ENCODE measurements at regions not wholly inside any gene's neighbourhood (a gene's known extent, or its start where the extent isn't known, plus 50 kb on each side); places are given as distances from the start of the nearest gene placed in this dataset.
"Not testable (repeated sequence)": the region's sequence is repeated elsewhere in the genome, so short reads cannot be mapped to it uniquely, and the experiment has no call there.

GRCh38 chr12:131247026-131247725 is 293.5 kb downstream of the ADGRD1 start:
- TF ChIP-seq CTCF (optimal IDR thresholded peaks at IDR 0.05 in 1 of 3, IDR thresholded peaks at IDR 0.05 in 1 of 3, conservative IDR thresholded peaks at IDR 0.05 in 1 of 3; ENCODE audit: extremely low read depth in 1 of 3, insufficient read depth in 2 of 3, low read length in 3 of 3); EZH2 (IDR thresholded peaks at IDR 0.05; ENCODE audit: low read length): not testable (repeated sequence)

All from keratinocyte (primary cell).